ENCODE measurements at regions not wholly inside any gene's neighbourhood (a gene's known extent, or its start where the extent isn't known, plus 50 kb on each side); places are given as distances from the start of the nearest gene placed in this dataset.

DNA sequence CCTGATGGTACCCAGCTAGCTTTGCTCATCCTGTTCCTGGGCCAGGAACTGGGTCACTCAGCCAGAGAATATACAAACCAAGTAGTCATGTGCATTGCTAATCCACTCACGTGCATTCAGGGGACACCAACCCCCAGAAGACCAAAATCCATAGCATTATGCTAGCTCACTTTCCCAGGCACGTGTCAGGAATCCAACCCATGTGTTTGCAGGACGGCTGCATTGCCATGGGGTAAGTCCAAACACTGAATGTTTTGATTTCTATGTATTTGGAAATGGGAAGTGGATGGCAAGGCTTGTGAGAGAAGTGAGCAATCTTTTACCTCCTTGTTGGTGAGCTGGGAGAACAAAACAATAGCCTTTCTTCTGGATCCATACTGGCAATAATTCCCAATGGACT is 87.1 kb upstream of the FOXN3 start:
- 67 to 69% methylated on average over 2 to 3 of the region's 3 CpGs for WGBS, 2 donors

DNA sequence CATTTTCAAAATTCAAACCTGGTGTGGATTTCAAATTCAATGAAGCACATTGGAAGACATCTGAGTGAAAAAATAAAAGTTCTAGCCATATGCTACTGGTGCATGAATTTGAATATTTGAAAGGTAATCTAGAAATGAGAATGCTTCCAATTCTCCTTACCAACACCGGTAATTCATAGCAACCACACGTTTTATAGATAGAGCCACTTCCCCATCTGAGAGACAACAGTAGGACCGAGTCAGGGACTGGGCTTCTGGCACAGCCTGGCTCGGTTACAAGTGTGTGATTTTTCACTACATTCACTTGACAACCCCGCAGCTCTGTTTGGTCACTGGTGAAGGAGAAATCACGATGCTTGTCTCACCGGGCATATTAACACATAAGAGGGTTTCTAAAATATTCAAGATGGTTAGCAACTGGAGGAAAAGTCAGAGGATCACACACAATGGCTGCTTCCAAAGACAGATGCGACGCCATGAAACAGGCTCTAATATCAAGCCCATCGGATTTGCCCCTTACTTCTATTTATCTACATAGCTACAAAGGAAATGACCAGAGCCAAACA is 86.5 kb upstream of the FOXN3 start:
- Histone ChIP-seq H3K4me1 (peaks cover 0 to 4% (median 0%) of the 10 kb centered on the region in 4 donors), H3K9me3 (no peaks in the 10 kb centered on the region), H3K36me3 (peaks cover 0 to 9% (median 0%) of the 10 kb centered on the region in 3 donors), H3K27me3 (no peaks in the 10 kb centered on the region), H3K4me3 (no peak overlapping the region), H3K27ac (no peak overlapping the region)
- TF ChIP-seq POLR2A (IDR thresholded peaks at IDR 0.05) (no peak), EP300 (IDR thresholded peaks at IDR 0.05) (no peak), CTCF (IDR thresholded peaks at IDR 0.05) (no peak)
- whole genome bisulfite sequencing, 2 donors = 80 to 84% methylated on average over 10 of the region's 10 CpGs
- no peak for DNase-seq (ENCODE audit: low spot score in 2 of 2)

More for the DNA sequence above, 87.1 kb upstream of the FOXN3 start:
- Histone ChIP-seq H3K27ac (no peak overlapping the region), H3K4me3 (no peak overlapping the region), H3K9me3 (no peaks in the 10 kb centered on the region), H3K36me3 (peaks cover 0 to 9% (median 0%) of the 10 kb centered on the region in 3 donors), H3K27me3 (no peaks in the 10 kb centered on the region), H3K4me1 (peaks cover 0 to 4% (median 0%) of the 10 kb centered on the region in 4 donors)
- TF ChIP-seq POLR2A (IDR thresholded peaks at IDR 0.05) = no peak
- DNase-seq (ENCODE audit: low spot score in 2 of 2) = no peak

DNA sequence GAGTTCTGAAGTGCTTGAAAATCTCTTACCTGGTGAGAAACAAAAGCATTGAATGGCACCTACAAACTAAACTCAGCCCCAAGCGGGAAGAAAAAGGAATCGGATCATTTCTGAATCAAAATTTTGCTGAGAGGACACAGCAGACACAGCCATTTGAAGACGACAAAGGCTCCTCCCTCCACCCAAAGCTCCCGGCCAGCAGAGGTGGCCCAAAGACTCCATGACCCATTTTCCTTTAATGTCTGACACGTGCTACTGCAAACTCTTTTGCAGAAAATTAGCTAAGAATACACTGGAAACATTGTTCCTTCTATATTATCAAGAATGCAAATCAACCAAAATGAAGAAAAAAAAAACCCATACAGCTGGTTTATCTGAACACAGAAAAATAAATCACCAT is 85.9 kb upstream of the FOXN3 start:
- DNase-seq (ENCODE audit: low spot score in 2 of 2) = no peak
- Histone ChIP-seq H3K27ac (no peak overlapping the region), H3K4me3 (no peak overlapping the region), H3K27me3 (no peaks in the 10 kb centered on the region), H3K9me3 (no peaks in the 10 kb centered on the region), H3K36me3 (peaks cover 0 to 9% (median 0%) of the 10 kb centered on the region in 3 donors), H3K4me1 (peaks cover 0 to 4% (median 0%) of the 10 kb centered on the region in 4 donors)
- 52 to 55% methylated on average over 5 of the region's 5 CpGs for WGBS, 2 donors
- TF ChIP-seq CTCF (IDR thresholded peaks at IDR 0.05) = no peak
- TF ChIP-seq EP300 (IDR thresholded peaks at IDR 0.05) = no peak
- TF ChIP-seq POLR2A (IDR thresholded peaks at IDR 0.05) = no peak

- WGBS, 2 donors = 94 to 95% methylated on average over 4 of the region's 4 CpGs
- TF ChIP-seq POLR2A (IDR thresholded peaks at IDR 0.05) (no peak), CTCF (IDR thresholded peaks at IDR 0.05) (no peak), EP300 (IDR thresholded peaks at IDR 0.05) (no peak)
- H3K4me1 ChIP-seq = peaks cover 0 to 4% (median 0%) of the 10 kb centered on the region in 4 donors
These were observed 84.3 kb upstream of the FOXN3 start for GRCh38 chr14:89501381-89501780.

DNA sequence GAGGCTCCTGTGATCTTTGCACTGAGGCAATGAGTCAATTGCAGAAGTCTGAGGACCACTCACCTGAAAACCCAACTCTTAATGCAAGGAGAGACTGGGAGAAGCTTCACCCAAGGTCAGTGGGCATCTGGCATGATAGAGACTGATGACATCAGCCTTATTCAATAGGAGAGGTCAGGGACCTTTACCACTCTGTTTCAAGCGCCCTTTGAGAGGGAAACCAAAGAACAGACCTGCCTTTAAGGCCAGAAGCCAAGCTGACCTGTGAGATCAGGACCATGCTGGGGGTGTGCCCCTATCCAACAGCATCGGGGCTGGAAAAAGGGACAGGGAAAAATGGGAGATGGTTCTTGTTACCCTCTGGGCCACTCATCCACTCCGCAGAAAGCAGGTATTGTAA is 83.3 kb upstream of the FOXN3 start:
- no peaks in the 10 kb centered on the region for H3K27me3 ChIP-seq
- no peaks in the 10 kb centered on the region for H3K9me3 ChIP-seq
- peaks cover 0 to 4% (median 0%) of the 10 kb centered on the region in 4 donors for H3K4me1 ChIP-seq
- peaks cover 0 to 9% (median 0%) of the 10 kb centered on the region in 3 donors for H3K36me3 ChIP-seq
- WGBS, 2 donors = 69 to 71% methylated on average over 3 of the region's 3 CpGs
- DNase-seq (ENCODE audit: low spot score in 2 of 2) = no peak
- H3K4me3 ChIP-seq = no peak overlapping the region
- H3K27ac ChIP-seq = no peak overlapping the region
- TF ChIP-seq CTCF (IDR thresholded peaks at IDR 0.05) (no peak), POLR2A (IDR thresholded peaks at IDR 0.05) (no peak), EP300 (IDR thresholded peaks at IDR 0.05) (no peak)

More at GRCh38 chr14:89501381-89501780, 84.3 kb upstream of the FOXN3 start:
- Histone ChIP-seq H3K9me3 (no peaks in the 10 kb centered on the region), H3K27ac (no peak overlapping the region), H3K27me3 (no peaks in the 10 kb centered on the region), H3K4me3 (no peak overlapping the region), H3K36me3 (peaks cover 0 to 9% (median 0%) of the 10 kb centered on the region in 3 donors)
- DNase-seq (ENCODE audit: low spot score in 2 of 2) = no peak

Measured in tibial nerve (tissue), 4 donors.